NCI-H510A treated with DMSO at 0.1 percent for 48 hours (cell line): ENCODE measurements at regions not wholly inside any gene's neighbourhood (a gene's known extent, or its start where the extent isn't known, plus 50 kb on each side); places are given as distances from the start of the nearest gene placed in this dataset.

ENCODE experiments used
- DNase-seq: peaks from one replicate; lab custom pipeline; 2025; lab: John Stamatoyannopoulos, UW

- DNase-seq: peak; percentile 1
These were observed 386.6 kb downstream of the PCDH20 start for GRCh38 chr13:61029064-61029463.

GRCh38 chr13:61024046-61024445 lies 391.6 kb downstream of the PCDH20 start:
- DNase-seq: no peak

GRCh38 chr13:61021838-61022237 lies 393.8 kb downstream of the PCDH20 start:
- DNase-seq: no peak

- no peak for DNase-seq
These were observed 401.9 kb downstream of the PCDH20 start for GRCh38 chr13:61013796-61014195.

GRCh38 chr13:61010358-61010757 lies 405.3 kb downstream of the PCDH20 start:
- DNase-seq: no peak

- DNase-seq: no peak
These were observed 413.0 kb downstream of the PCDH20 start for GRCh38 chr13:61002686-61003085.

GRCh38 chr13:60990032-60990733 lies 425.5 kb downstream of the PCDH20 start:
- no peak for DNase-seq

GRCh38 chr13:60986301-60986700 lies 429.3 kb downstream of the PCDH20 start:
- no peak for DNase-seq

- no peak for DNase-seq
These were observed 434.2 kb downstream of the PCDH20 start for GRCh38 chr13:60981407-60981806.

GRCh38 chr13:60976367-60976766 lies 439.3 kb downstream of the PCDH20 start:
- DNase-seq: no peak

GRCh38 chr13:60974296-60974695 lies 441.4 kb downstream of the PCDH20 start:
- no peak for DNase-seq

GRCh38 chr13:60973529-60973928 lies 442.1 kb downstream of the PCDH20 start:
- no peak for DNase-seq

- no peak for DNase-seq
These were observed 444.9 kb downstream of the PCDH20 start for GRCh38 chr13:60970736-60971135.

- no peak for DNase-seq
These were observed 446.0 kb downstream of the PCDH20 start for GRCh38 chr13:60969656-60970055.

- no peak for DNase-seq
These were observed 456.2 kb downstream of the PCDH20 start for GRCh38 chr13:60959427-60959826.

- DNase-seq: no peak
These were observed 457.8 kb downstream of the PCDH20 start for GRCh38 chr13:60957816-60958215.

- DNase-seq: no peak
These were observed 470.3 kb downstream of the PCDH20 start for GRCh38 chr13:60945396-60945795.

GRCh38 chr13:60944863-60945262 lies 470.8 kb downstream of the PCDH20 start:
- no peak for DNase-seq

- no peak for DNase-seq
These were observed 471.6 kb downstream of the PCDH20 start for GRCh38 chr13:60944016-60944415.

GRCh38 chr13:60936281-60936680 lies 479.4 kb downstream of the PCDH20 start:
- DNase-seq: no peak

- no peak for DNase-seq
These were observed 482.0 kb downstream of the PCDH20 start for GRCh38 chr13:60933638-60934037.

- DNase-seq: no peak
These were observed 483.6 kb downstream of the PCDH20 start for GRCh38 chr13:60931858-60932546.

GRCh38 chr13:60925686-60926085 lies 490.0 kb downstream of the PCDH20 start:
- DNase-seq: no peak

- no peak for DNase-seq
These were observed 490.8 kb downstream of the PCDH20 start for GRCh38 chr13:60924856-60925255.
